ENCODE measurements at regions not wholly inside any gene's neighbourhood (a gene's known extent, or its start where the extent isn't known, plus 50 kb on each side); places are given as distances from the start of the nearest gene placed in this dataset.
A peak's percentile ranks its signal among the peaks of the same experiment; 100 is the strongest.

DNA sequence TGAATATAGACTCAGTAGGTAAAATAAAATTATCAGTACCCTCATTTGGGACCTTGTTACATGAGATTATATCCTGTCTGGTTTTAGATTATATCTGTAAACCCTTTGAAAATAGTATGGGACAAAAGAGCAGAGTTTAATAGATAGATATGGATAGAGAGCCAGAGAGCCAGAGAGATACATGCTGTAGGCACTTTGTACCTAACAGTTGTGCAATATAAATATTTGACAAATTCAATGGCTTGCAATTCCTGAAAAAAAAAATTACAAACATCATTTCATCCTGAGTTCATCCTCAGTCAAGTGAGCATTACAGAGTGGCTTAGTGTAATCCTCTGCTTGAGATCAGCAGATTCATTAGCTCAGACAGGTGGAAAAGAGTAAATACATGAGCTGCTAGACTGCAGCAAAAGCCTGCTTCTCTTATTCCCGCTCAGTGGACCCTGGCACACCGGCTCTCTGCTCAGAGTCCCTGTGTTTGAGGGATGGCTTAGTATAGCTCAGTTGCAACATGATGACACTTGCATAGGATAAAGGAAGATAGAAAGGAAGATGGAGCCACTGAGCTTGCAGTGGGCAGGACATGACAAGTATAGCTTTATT lies 931.6 kb upstream of the GOT2 start:
- ATAC-seq = no peak
- H3K4me3 ChIP-seq = no peak overlapping the region
- DNase-seq (ENCODE audit: low read depth in 1 of 2, low spot score in 1 of 2) = no peak
- no peak overlapping the region for H3K27ac ChIP-seq
- ChIA-PET POLR2A (no interaction called here), CTCF (no interaction called here)
- TF ChIP-seq FOSB (CRISPR knock-in tag; IDR thresholded peaks at IDR 0.05) = no peak
- no peak for TF ChIP-seq KDM5A (IDR thresholded peaks at IDR 0.05)
- no peak for TF ChIP-seq EP300 (IDR thresholded peaks at IDR 0.05)
- H3K4me1 ChIP-seq = no peaks in the 10 kb centered on the region
- no peak for FAIRE-seq
- 60% methylated on average over 2 of the region's 2 CpGs for WGBS (ENCODE audit: missing lambda C conversion rate)
- H3K4me2 ChIP-seq = no peak overlapping the region
- peaks cover 6% of the 10 kb centered on the region; the same call in 1 of the 3 replicates for H3K9me3 ChIP-seq

DNA sequence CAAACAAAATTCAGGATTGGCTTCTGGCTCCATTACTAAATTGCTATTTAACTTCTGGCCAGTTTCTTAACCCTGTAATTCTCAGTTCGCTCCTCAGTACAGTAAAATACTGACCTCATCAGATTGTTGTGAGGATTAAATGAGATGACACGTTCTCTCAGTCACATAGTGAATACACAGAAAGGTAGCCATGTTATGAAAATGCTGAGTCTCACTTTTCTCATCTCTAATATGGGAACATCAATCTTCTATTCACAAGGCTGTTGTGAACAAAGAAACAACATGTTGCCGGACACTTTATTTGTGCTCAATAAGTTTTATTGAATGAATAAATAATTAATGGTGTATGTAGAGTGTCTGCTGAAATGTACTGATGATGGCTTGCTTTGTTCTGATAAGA lies 924.5 kb upstream of the GOT2 start:
- TF ChIP-seq MAFK (IDR thresholded peaks at IDR 0.05; ENCODE audit: partially characterized antibody) = peak; percentile 82
- TF ChIP-seq MYC (IDR thresholded peaks at IDR 0.05; ENCODE audit: borderline replicate concordance, low read length) = no peak
- FAIRE-seq (no peak), ATAC-seq (no peak), DNase-seq (ENCODE audit: low read depth in 1 of 2, low spot score in 1 of 2) (no peak)
- 64% methylated on average over 3 of the region's 3 CpGs for WGBS (ENCODE audit: missing lambda C conversion rate)
- Histone ChIP-seq H3K27ac (no peak overlapping the region), H3K4me2 (no peak overlapping the region), H3K4me3 (no peak overlapping the region), H3K4me1 (no peaks in the 10 kb centered on the region), H3K9me3 (no peaks in the 10 kb centered on the region)
- ChIA-PET CTCF (interaction anchor here (0.6 to 1.3 kb wide), 2 partner anchors 46 to 477 kb away, joined by 3 read pairs; no protein-coding TSS in a partner anchor), POLR2A (no interaction called here)

- TF ChIP-seq POLR2A (IDR thresholded peaks at IDR 0.05; ENCODE audit: low read length) = no peak
- TF ChIP-seq, protein P1, sequence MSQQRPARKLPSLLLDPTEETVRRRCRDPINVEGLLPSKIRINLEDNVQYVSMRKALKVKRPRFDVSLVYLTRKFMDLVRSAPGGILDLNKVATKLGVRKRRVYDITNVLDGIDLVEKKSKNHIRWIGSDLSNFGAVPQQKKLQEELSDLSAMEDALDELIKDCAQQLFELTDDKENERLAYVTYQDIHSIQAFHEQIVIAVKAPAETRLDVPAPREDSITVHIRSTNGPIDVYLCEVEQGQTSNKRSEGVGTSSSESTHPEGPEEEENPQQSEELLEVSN (IDR thresholded peaks at IDR 0.05; ENCODE audit: borderline replicate concordance, low read depth) = no peak
- no peak for TF ChIP-seq BHLHE40 (IDR thresholded peaks at IDR 0.05; ENCODE audit: low read depth, low read length)
- TF ChIP-seq ZC3H11A (IDR thresholded peaks at IDR 0.05) = no peak
- no peak for TF ChIP-seq RNF2 (IDR thresholded peaks at IDR 0.05; ENCODE audit: borderline replicate concordance, low read depth)
- TF ChIP-seq CEBPB (IDR thresholded peaks at IDR 0.05) = no peak
- TF ChIP-seq HDAC2 (IDR thresholded peaks at IDR 0.05) = no peak
- TF ChIP-seq CHD2 (IDR thresholded peaks at IDR 0.05; ENCODE audit: low read length, partially characterized antibody) = no peak
- TF ChIP-seq HES2 (IDR thresholded peaks at IDR 0.05) = no peak
- no peak for TF ChIP-seq FOSB (CRISPR knock-in tag; IDR thresholded peaks at IDR 0.05)
- no peak for TF ChIP-seq FOXS1 (CRISPR knock-in tag; IDR thresholded peaks at IDR 0.05)
- Histone ChIP-seq H3K27ac (no peak overlapping the region), H3K4me2 (no peak overlapping the region), H3K4me3 (no peak overlapping the region), H3K4me1 (no peaks in the 10 kb centered on the region), H3K9me3 (peaks cover 3% of the 10 kb centered on the region; the same call in 1 of the 3 replicates)
- POLR2A ChIA-PET = no interaction called here
- ATAC-seq = no peak
- CTCF ChIA-PET = interaction anchor here (1.4 kb wide), 1 partner anchor 20 kb away, joined by 5 read pairs; no protein-coding TSS in a partner anchor
- 77% methylated on average over 2 of the region's 2 CpGs for WGBS (ENCODE audit: missing lambda C conversion rate)
- DNase-seq (ENCODE audit: low read depth in 1 of 2, low spot score in 1 of 2) = no peak
- FAIRE-seq = no peak
Measured at GRCh38 chr16:59655031-59655430, 920.9 kb upstream of the GOT2 start.

DNA sequence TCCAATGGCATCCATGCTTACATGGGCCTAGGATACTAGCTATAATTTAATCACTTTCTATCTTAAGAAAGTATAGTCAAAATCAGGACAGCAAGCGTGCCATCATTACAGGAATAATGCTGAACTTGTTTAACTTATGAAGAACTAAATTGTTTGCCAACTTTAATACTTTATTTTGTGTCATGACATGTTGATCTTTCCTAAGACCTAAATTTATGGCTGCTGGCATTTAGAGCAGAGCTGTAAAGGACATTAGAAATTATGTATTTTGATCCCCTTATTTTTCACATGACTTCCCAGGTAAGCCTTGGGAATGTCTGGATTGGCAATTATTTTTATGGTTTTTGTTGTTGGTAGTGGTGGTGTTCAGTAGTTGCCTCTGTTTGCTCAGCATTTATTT lies 920.3 kb upstream of the GOT2 start:
- CTCF ChIA-PET = interaction anchor here (0.8 to 1.4 kb wide), 2 partner anchors 20 to 465 kb away, joined by 3 to 5 read pairs; no protein-coding TSS in a partner anchor
- 83% methylated on average over 1 of the region's 1 CpG for WGBS (ENCODE audit: missing lambda C conversion rate)
- FAIRE-seq = no peak
- H3K4me2 ChIP-seq = no peak overlapping the region
- no peaks in the 10 kb centered on the region for H3K4me1 ChIP-seq
- no peak overlapping the region for H3K27ac ChIP-seq
- DNase-seq (ENCODE audit: low read depth in 1 of 2, low spot score in 1 of 2) = no peak
- no peak overlapping the region for H3K4me3 ChIP-seq
- peaks cover 4% of the 10 kb centered on the region; the same call in 1 of the 3 replicates for H3K9me3 ChIP-seq
- ATAC-seq = no peak
- POLR2A ChIA-PET = no interaction called here
- TF ChIP-seq TFCP2L1 (CRISPR knock-in tag; IDR thresholded peaks at IDR 0.05) (no peak), RARB (CRISPR knock-in tag; IDR thresholded peaks at IDR 0.05) (no peak), PBX3 (IDR thresholded peaks at IDR 0.05) (no peak), HOXB13 (CRISPR knock-in tag; IDR thresholded peaks at IDR 0.05; ENCODE audit: low read depth) (no peak), HES2 (IDR thresholded peaks at IDR 0.05) (no peak), EP300 (IDR thresholded peaks at IDR 0.05) (no peak), ZNF302 (CRISPR knock-in tag; IDR thresholded peaks at IDR 0.05) (no peak), RFX5 (IDR thresholded peaks at IDR 0.05) (no peak)
- TF ChIP-seq, protein P2, sequence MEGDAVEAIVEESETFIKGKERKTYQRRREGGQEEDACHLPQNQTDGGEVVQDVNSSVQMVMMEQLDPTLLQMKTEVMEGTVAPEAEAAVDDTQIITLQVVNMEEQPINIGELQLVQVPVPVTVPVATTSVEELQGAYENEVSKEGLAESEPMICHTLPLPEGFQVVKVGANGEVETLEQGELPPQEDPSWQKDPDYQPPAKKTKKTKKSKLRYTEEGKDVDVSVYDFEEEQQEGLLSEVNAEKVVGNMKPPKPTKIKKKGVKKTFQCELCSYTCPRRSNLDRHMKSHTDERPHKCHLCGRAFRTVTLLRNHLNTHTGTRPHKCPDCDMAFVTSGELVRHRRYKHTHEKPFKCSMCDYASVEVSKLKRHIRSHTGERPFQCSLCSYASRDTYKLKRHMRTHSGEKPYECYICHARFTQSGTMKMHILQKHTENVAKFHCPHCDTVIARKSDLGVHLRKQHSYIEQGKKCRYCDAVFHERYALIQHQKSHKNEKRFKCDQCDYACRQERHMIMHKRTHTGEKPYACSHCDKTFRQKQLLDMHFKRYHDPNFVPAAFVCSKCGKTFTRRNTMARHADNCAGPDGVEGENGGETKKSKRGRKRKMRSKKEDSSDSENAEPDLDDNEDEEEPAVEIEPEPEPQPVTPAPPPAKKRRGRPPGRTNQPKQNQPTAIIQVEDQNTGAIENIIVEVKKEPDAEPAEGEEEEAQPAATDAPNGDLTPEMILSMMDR (IDR thresholded peaks at IDR 0.05) = no peak
- TF ChIP-seq, protein P3, sequence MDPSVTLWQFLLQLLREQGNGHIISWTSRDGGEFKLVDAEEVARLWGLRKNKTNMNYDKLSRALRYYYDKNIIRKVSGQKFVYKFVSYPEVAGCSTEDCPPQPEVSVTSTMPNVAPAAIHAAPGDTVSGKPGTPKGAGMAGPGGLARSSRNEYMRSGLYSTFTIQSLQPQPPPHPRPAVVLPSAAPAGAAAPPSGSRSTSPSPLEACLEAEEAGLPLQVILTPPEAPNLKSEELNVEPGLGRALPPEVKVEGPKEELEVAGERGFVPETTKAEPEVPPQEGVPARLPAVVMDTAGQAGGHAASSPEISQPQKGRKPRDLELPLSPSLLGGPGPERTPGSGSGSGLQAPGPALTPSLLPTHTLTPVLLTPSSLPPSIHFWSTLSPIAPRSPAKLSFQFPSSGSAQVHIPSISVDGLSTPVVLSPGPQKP (IDR thresholded peaks at IDR 0.05; ENCODE audit: low read depth, low read length) = no peak
- TF ChIP-seq, protein P4, sequence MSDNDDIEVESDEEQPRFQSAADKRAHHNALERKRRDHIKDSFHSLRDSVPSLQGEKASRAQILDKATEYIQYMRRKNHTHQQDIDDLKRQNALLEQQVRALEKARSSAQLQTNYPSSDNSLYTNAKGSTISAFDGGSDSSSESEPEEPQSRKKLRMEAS (IDR thresholded peaks at IDR 0.05) = no peak
